HUDEP-2 (cell line): ENCODE measurements at regions not wholly inside any gene's neighbourhood (a gene's known extent, or its start where the extent isn't known, plus 50 kb on each side); places are given as distances from the start of the nearest gene placed in this dataset.
A peak's percentile ranks its signal among the peaks of the same experiment; 100 is the strongest.

ENCODE experiments used
- DNase-seq, 76 experiments: peaks; one replicate each; lab custom pipeline; 2025; ENCODE audit not compliant: unreplicated experiment in 76 of 76; lab: John Stamatoyannopoulos, UW

DNA sequence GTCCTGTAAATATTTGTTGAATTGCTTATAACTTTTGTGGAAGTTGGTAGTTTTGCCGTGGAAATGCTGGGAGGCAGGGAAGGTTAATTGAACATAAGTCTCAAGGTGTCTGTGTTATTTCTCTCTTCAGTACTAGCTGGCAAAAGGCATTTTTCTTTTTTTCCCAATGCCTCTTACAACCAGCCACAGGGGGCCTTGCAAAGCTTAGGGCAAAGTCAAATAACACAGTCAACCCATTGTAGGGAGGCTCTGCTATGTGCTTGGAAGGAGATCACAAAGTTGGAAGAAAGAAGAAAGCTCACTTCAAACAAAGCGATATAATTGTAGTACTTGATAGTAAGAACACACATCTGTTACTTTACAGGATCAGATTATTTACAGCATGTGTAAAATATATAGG is 802.6 kb downstream of the PDHA2 start:
- DNase-seq: no peak

- DNase-seq: no peak
Measured at GRCh38 chr4:96646146-96646545, 806.3 kb downstream of the PDHA2 start.

DNA sequence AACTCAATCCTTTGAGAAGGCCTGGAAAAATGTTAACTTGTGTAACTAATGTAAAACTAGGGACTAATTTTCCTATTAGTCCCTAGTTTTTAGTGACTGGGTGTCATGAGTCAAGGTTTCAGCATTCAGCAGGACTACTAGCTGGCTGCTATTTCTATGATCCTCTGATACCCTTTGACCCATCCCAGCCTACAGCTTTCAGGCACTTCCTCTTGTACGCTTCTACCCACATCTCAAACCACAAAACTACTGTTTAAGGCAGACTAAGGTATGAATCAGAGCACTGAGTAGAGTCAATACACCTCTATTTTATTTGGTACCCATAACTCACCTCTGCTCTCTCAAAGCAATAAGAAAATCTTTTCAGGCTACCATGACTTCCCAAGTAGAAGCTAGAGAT is 809.6 kb downstream of the PDHA2 start:
- DNase-seq: no peak

DNA sequence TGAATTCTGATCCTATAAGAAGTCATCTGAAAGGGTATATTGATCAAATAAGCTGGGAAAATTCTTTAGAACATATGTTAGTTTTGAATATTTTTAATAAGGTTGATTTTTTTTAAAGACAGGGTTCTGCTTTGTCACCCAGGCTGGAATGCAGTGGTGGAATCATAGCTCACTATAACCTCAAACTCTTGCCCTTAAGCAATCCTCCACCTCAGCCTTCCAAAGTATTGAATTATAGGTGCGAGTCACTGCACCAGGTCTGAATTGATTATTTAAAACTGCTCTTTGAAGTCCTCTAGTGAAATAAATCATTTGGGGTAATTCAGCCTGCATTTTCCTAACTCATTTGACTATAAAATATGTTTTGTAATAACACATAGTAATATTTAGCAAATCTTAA is 812.3 kb downstream of the PDHA2 start:
- DNase-seq: no peak

- no peak for DNase-seq
Measured at GRCh38 chr4:96652821-96653220, 812.9 kb downstream of the PDHA2 start.

- no peak for DNase-seq
Measured at GRCh38 chr4:96654045-96654444, 814.2 kb downstream of the PDHA2 start.

DNA sequence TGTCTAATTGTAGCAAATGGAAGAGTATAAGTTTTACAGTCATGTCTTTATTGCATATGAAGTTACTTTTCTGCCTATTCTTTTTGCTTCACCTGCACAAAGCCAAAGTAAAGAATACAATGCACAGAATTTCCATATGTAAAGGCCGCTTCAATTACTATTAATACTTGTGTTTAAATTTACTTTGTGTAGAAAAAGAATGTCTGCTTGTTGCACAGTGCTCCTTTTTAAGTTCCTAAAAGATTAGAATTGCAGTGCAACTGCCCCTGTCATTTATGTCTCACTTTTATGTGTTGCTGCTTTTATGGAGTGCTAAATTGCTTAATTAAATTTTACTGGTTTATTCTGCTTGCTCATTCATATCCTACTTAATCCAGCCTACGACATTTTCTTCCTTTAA is 830.5 kb downstream of the PDHA2 start:
- no peak for DNase-seq

GRCh38 chr4:96675416-96675815 is 835.5 kb downstream of the PDHA2 start:
- no peak for DNase-seq

DNA sequence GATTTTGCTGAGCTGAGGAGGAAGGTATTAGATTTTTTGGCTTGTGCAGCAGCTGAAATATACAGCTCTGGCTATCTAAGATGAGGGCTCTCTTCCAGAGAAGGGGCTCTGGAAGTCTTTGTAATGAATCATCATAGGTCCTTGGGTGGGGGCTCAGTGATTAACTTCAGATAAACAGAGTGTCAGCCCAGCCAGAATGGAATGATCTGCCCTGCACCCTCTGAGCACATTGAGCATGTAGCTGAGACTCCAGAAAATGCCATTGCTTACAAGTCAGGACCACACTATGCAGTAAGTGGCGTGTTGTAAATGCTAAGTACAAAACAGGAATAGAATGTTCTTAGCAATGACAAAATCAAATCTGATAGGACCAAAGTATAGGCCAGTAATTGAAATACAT is 836.0 kb downstream of the PDHA2 start:
- DNase-seq: no peak

DNA sequence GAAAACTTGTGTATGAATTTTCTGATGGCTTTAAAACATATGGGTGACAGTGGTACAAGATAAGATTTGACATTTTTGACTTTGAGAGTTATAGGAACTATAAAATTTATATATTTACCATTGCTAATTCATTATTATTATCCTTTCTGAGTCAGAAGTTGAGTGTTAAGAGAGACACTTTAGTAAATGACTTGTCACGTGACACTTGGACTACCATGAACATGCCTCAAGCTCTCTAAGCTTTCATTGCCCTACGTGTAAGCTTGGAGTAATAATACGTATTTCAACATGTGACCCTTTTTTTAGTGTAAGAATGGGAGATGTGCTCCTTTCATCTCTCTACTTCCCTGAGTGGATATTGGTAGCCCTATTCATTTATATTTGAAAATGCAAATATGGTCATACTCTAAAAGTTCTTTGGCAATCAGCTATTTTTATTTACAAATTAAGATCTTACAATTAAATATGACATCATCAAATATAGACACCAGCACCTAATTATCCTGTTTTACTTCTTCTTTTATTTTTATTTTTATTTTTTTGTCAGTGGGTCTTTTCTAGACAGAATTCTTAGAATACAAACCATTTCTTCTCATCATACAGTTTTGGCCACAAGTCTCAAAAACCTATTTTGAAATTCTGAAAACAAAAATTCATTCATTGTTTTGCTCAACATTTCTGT is 837.0 kb downstream of the PDHA2 start:
- DNase-seq: no peak

DNA sequence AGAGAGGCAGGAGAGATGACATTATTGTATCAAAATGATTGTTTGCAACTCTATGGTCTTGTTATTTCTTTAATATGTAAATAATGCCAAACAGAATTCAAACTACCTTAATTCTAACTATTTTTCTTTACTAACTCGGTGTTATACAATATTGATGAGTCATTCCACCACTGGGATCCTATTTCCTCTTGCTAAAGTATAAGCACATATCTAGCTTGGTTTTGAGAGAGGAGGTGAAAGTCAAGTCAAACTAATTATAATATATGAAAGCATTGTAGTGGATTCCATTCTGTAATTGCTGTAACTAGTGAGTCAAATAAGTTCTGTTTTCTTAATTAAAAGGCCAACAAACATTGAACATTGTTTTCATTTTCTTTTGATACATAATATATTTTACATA is 837.6 kb downstream of the PDHA2 start:
- no peak for DNase-seq

DNA sequence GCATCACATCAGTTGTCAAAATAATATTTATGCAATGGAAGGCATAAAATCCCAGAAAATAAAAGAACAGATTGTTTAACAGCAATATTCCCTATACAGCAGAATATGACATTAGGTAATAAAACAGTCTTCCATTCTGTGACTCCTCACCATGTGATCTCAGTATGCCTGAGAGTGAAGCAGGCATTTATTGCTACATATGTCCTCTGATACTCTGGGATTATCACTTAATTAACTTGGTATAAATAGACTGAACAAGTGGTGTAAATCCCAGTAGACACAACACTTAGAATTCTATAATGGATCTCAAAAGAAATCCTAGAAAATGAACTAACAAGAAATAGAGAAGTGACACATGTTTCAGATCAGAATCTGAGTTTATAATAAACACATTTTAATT is 841.3 kb downstream of the PDHA2 start:
- no peak for DNase-seq

DNA sequence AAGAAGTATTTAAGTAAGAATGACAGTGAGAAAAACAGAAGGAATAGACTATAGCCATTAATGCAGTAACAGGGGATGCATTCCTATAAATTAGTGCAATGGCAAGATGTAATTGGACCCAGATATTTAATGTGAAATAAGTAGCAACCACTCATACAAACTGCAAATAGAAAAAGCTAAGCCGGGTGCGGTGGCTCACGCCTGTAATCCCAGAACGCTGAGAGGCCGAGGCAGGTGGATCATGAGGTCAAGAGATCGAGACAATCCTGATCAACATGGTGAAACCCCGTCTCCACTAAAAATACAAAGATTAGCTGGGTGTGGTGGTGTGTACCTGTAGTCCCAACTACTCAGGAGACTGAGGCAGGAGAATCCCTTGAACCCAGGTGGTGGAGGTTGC is 845.8 kb downstream of the PDHA2 start:
- peak in 1 of 76 experiments; percentile 0 for DNase-seq

DNA sequence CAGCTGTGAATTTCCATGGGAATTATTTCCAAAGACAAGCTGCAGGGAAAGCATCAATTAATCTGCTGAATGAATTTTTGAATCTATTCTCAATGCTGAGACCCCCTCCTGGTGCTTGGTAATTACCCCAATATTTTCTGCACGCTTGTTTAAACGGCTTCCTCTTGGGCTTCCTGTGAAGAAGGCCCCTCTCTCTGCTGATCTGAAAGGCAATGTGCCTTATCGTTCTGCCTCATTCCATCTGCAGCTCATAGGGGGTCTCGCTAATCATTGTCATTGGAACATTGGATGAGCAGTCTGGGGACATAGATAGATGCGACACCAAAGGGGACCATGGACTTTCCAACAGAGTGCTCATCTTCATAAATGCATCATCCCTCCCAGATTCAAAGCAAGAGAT is 851.6 kb downstream of the PDHA2 start:
- no peak for DNase-seq

DNA sequence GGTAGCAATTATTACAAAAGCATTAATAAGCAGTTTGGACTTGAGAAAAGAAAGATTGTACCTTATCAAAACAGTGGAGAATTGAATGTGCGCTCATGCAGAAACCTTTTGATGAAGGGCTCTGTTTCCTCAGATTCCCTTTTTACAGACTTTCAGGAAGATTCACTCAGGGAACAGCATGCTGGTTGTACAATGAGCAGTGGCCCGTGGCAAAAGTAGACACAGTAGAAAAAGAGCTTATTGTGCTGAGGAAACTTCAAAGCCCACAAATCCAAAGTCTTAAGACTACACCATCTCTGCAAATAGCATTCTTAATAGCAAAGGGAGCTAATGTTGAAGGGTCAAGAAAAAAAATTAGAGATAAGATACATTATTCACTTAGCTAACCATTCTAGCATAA is 858.9 kb downstream of the PDHA2 start:
- no peak for DNase-seq

DNA sequence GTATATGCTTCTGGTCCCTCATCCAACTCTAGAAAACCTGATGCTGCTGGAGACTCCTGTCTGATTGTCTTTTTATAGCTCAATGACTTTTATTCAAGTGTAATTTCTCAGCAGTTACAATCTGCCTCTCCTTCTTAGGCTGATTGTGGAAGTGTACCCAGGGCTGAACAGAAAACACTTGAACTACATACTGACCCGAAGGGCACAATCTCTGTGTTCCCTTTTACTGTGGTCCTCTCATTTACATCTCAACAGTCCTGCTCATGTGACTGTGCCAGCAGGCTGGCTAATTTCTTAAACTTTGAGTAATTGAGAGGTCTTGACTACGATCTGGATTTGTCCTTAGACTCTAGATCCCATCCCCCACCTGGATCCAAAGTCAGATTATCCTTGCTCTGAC is 863.4 kb downstream of the PDHA2 start:
- DNase-seq: no peak

GRCh38 chr4:96708766-96709165 is 868.9 kb downstream of the PDHA2 start:
- DNase-seq: no peak

DNA sequence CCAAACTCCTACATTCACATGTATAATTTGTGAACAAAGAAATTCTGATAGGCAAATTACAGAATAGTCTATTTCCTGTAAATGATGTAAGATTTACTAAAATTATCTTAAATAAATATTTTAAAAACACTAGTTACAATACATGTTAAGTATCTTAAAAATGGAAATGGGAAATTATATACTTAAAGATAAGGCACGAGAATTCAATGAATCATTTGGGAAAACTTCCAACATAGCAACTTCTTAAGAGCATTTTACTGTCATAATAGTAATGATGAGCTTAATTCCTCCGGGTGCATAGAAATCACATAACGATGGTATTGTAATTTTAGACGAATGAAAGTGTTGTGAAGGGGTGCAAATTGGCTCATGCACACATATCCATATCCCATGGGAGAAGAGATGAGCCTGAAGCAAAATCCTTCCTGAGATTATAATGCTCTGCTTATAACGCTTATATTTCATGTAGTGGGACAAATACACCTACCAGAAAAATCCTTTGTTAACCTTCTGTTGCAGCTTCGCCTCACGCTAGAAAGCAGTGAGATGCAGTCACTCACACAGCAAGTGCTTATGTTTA is 873.5 kb downstream of the PDHA2 start:
- DNase-seq: no peak

GRCh38 chr4:96729641-96730040 is 889.7 kb downstream of the PDHA2 start:
- DNase-seq: no peak

- DNase-seq: no peak
Measured at GRCh38 chr4:96730432-96730831, 890.5 kb downstream of the PDHA2 start.

GRCh38 chr4:96736352-96736889 is 896.5 kb downstream of the PDHA2 start:
- DNase-seq: no peak

DNA sequence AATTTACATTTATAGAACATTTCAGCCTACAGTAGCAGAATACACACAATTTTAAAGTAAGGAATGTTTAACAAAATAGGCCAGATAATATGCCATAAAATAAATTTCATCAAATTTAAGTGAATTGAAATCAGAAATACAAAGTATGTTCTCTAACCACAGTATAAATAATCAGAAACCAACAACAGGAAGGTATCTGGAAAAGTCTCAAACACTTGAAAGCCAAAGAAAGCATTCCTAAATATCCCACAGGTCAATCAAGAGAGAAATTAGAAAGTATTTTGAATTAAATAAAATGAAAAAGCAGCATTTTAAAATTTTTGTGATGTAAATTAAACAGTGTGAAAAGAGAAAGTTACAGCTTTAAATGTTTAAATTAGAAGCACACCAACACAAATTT is 899.2 kb downstream of the PDHA2 start:
- no peak for DNase-seq
